Activated CD4-positive, alpha-beta T cell treated with anti-CD3 and anti-CD28 coated beads for 36 hours (primary cell): ENCODE measurements at regions not wholly inside any gene's neighbourhood (a gene's known extent, or its start where the extent isn't known, plus 50 kb on each side); places are given as distances from the start of the nearest gene placed in this dataset.

Experiments
- ATAC-seq: fragments of 200-7000 bp; cut with Tn5 transposase; one replicate; pipeline ENCODE4 v1.10.0; 2021; ENCODE audit warnings: mild to moderate bottlenecking, moderate library complexity
- CTCF ChIA-PET: fragments of 350-600 bp; sonication (Branson Sonifier 250); formaldehyde crosslinking; loops from one replicate; lab custom pipeline; 2021; ENCODE audit warnings: antibody characterized with exemption; lab: Charles Lee
- POLR2A ChIA-PET: fragments of 350-600 bp; sonication (Branson Sonifier 250); formaldehyde crosslinking; loops from one replicate; lab custom pipeline; 2021; ENCODE audit warnings: antibody characterized with exemption, inconsistent platforms; lab: Charles Lee
- DNase-seq: peaks from one replicate; pipeline ENCODE4 v3.0.0-alpha.2; 2020
- H3K27ac Mint-ChIP-seq: one replicate; pipeline ENCODE4 v1.8.0; 2021; ENCODE audit warnings: mixed read lengths
- H3K27me3 Mint-ChIP-seq: one replicate; pipeline ENCODE4 v1.8.0; 2021; ENCODE audit warnings: mixed read lengths
- H3K36me3 Mint-ChIP-seq: one replicate; pipeline ENCODE4 v1.8.0; 2021; ENCODE audit warnings: low read depth, mixed read lengths
- H3K4me1 Mint-ChIP-seq: one replicate; pipeline ENCODE4 v1.8.0; 2021; ENCODE audit warnings: mixed read lengths
- H3K4me3 Mint-ChIP-seq: one replicate; pipeline ENCODE4 v1.8.0; 2021; ENCODE audit warnings: mild to moderate bottlenecking, moderate library complexity, mixed read lengths
- H3K9me3 Mint-ChIP-seq: one replicate; pipeline ENCODE4 v1.8.0; 2021; ENCODE audit warnings: low read depth, mixed read lengths
- intact Hi-C, 2 experiments: fragments of 100-400 bp; cut with DNase I in 1 of 2; cut with micrococcal nuclease in 1 of 2; formaldehyde crosslinking; loops; one replicate each; pipeline versions ENCODE4 v1.14.2 to v1.15.1; 2022 to 2024; cut with DNase I, micrococcal nuclease

DNA sequence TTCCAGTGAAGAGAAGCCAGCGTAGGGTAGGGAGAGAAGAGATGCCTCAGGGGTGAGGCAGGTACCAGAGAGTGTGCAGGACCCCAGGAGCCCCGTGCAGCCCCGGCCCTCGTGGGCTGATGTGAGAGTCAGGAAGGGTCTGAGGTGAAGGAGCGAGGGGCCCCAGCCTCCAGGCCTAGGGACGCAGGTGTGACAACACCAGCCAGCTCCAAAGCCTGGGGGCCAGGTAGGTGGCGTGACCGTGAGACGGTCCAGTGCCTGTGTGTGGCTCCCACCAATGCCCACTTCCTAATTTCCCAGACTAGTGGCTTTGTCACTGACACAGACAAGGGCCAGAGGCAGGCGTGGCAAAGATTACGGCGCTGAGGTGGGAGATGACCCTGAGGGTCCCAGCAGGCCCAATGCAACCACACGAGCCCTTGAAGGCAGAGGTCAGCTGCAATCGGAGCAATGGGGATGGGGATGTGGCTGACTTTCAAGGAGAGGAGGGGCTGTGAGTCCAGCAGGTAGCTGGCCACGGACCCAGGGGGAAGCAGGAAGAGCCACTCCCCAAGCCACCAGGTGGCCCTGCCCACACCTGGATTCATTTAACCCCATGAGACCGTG, 86.0 kb upstream of the SNTG2 start:
- Mint-ChIP-seq H3K36me3 (no peaks in the 10 kb centered on the region), H3K9me3 (no peaks in the 10 kb centered on the region), H3K27ac (no peak overlapping the region), H3K4me3 (no peak overlapping the region), H3K27me3 (no peaks in the 10 kb centered on the region), H3K4me1 (no peaks in the 10 kb centered on the region)
- ATAC-seq (no peak), DNase-seq (no peak)
- ChIA-PET POLR2A (no interaction called here), CTCF (no interaction called here)
- intact Hi-C loops, result no loop called here

- CTCF ChIA-PET, result no interaction called here
- POLR2A ChIA-PET, result no interaction called here
- H3K36me3 Mint-ChIP-seq, result no peaks in the 10 kb centered on the region
- intact Hi-C loops, result no loop called here
- no peaks in the 10 kb centered on the region for H3K4me1 Mint-ChIP-seq
- no peak overlapping the region for H3K27ac Mint-ChIP-seq
- DNase-seq (no peak), ATAC-seq (no peak)
- no peak overlapping the region for H3K4me3 Mint-ChIP-seq
- H3K9me3 Mint-ChIP-seq, result no peaks in the 10 kb centered on the region
- no peaks in the 10 kb centered on the region for H3K27me3 Mint-ChIP-seq
Measured at GRCh38 chr2:863732-864450, 86.8 kb upstream of the SNTG2 start.

DNA sequence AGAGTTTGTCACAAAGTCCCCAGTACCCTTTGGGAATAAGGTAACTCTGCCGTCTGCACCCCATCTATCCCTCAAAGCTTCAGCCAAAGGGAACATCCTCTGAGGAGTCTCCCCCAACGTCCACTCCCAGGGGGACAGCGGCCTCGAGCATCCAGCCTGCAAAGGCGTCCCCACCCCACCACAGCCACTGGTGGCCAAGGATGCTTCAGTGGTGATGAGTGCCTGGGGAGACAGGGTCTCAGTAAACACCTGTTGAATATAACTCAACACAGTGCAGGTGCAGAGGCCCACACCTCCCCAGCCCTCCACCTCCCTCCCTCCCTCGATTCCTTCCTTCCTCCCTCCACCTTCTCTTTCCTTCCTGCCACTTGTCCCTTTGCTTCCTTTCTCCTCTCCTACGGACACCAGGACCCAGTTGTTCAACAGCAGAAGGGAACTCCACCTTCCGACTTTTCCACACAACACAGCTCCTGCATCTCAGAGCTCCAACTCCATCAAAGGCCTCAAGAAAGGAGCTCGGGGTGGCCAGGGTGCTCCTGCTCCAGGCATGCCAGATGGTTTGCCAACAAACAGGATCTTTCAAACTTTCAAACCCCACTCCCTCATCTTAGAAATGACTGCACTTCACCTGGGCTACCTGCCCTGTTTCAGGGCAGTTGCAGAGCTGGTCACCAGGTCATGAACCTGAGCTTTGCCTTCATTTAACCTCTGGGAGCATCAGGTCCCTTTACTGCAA, 87.8 kb upstream of the SNTG2 start:
- H3K4me3 Mint-ChIP-seq, result no peak overlapping the region
- ChIA-PET POLR2A (no interaction called here), CTCF (no interaction called here)
- no peaks in the 10 kb centered on the region for H3K27me3 Mint-ChIP-seq
- H3K9me3 Mint-ChIP-seq, result no peaks in the 10 kb centered on the region
- intact Hi-C loops, result no loop called here
- ATAC-seq (no peak), DNase-seq (no peak)
- no peaks in the 10 kb centered on the region for H3K4me1 Mint-ChIP-seq
- H3K27ac Mint-ChIP-seq, result no peak overlapping the region
- no peaks in the 10 kb centered on the region for H3K36me3 Mint-ChIP-seq

GRCh38 chr2:862355-862687, 88.3 kb upstream of the SNTG2 start:
- no peaks in the 10 kb centered on the region for H3K4me1 Mint-ChIP-seq
- H3K36me3 Mint-ChIP-seq, result no peaks in the 10 kb centered on the region
- ATAC-seq (no peak), DNase-seq (no peak)
- H3K9me3 Mint-ChIP-seq, result no peaks in the 10 kb centered on the region
- ChIA-PET POLR2A (no interaction called here), CTCF (no interaction called here)
- no peak overlapping the region for H3K4me3 Mint-ChIP-seq
- no peak overlapping the region for H3K27ac Mint-ChIP-seq
- H3K27me3 Mint-ChIP-seq, result no peaks in the 10 kb centered on the region
- intact Hi-C loops, result no loop called here

DNA sequence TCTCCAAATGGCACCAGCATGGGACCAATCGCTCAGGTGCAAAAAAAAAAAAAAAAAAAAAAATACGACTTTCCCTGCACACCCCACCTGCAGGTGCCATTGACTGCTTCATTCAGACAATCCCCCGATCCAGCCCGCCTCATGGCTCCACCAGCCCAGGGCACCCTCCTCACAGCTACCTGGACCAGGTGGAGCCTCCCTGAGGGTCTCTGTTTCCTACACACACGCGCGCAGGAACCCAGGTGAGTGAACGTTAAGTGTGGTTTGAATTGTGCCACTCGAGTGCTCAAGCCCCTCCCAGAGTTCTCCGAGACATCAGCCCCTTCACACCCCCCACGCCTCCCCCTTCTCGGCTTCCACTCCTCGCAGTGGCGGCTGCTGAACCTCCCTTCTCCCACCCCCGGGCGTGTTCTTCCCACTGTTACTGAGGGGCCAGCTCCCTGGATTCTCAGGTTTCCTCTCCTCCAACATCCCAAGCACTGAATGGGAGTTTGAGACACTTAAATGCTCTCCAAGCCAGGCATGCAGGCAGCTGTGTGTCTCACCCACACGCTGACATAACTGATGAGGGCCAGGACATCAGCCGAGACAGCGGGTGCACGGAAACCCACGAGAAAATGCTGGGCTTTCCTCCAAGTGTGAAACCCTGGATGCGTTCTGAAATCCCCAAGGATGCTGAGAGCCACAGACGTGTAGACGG, 88.8 kb upstream of the SNTG2 start:
- ChIA-PET POLR2A (no interaction called here), CTCF (no interaction called here)
- H3K27me3 Mint-ChIP-seq, result no peaks in the 10 kb centered on the region
- DNase-seq (no peak), ATAC-seq (no peak)
- H3K9me3 Mint-ChIP-seq, result no peaks in the 10 kb centered on the region
- no peaks in the 10 kb centered on the region for H3K36me3 Mint-ChIP-seq
- H3K4me3 Mint-ChIP-seq, result no peak overlapping the region
- intact Hi-C loops, result no loop called here
- H3K4me1 Mint-ChIP-seq, result no peaks in the 10 kb centered on the region
- H3K27ac Mint-ChIP-seq, result no peak overlapping the region

- no peak overlapping the region for H3K4me3 Mint-ChIP-seq
- POLR2A ChIA-PET, result no interaction called here
- ATAC-seq, result no peak
Measured at GRCh38 chr2:860259-860855, 90.3 kb upstream of the SNTG2 start.

GRCh38 chr2:858646-859045, 92.0 kb upstream of the SNTG2 start:
- Mint-ChIP-seq H3K27ac (no peak overlapping the region), H3K27me3 (no peaks in the 10 kb centered on the region), H3K9me3 (peaks cover 2% of the 10 kb centered on the region), H3K4me1 (peaks cover 12% of the 10 kb centered on the region), H3K4me3 (no peak overlapping the region), H3K36me3 (no peaks in the 10 kb centered on the region)
- DNase-seq (no peak), ATAC-seq (no peak)
- ChIA-PET CTCF (no interaction called here), POLR2A (no interaction called here)
- intact Hi-C loops, result loop anchor here in 1 of 2 experiments (5.0 kb wide), 1 partner anchor 694 kb away; no protein-coding TSS in a partner anchor

More at GRCh38 chr2:860259-860855, 90.3 kb upstream of the SNTG2 start:
- intact Hi-C loops, result no loop called here
- Mint-ChIP-seq H3K36me3 (no peaks in the 10 kb centered on the region), H3K27ac (no peak overlapping the region), H3K4me1 (peaks cover 4% of the 10 kb centered on the region), H3K27me3 (no peaks in the 10 kb centered on the region), H3K9me3 (no peaks in the 10 kb centered on the region)
- DNase-seq, result no peak
- CTCF ChIA-PET, result interaction anchor here (0.7 kb wide), 1 partner anchor 86 kb away, joined by 3 read pairs; no protein-coding TSS in a partner anchor

- no peak for ATAC-seq
- intact Hi-C loops, result loop anchor here in 1 of 2 experiments (5.0 kb wide), 1 partner anchor 694 kb away; no protein-coding TSS in a partner anchor
- Mint-ChIP-seq H3K36me3 (no peaks in the 10 kb centered on the region), H3K9me3 (peaks cover 2% of the 10 kb centered on the region), H3K4me3 (no peak overlapping the region), H3K27me3 (no peaks in the 10 kb centered on the region), H3K4me1 (peaks cover 12% of the 10 kb centered on the region), H3K27ac (no peak overlapping the region)
- POLR2A ChIA-PET, result no interaction called here
- CTCF ChIA-PET, result interaction anchor here (0.5 kb wide), 1 partner anchor 284 kb away, joined by 3 read pairs; no protein-coding TSS in a partner anchor
- no peak for DNase-seq
Measured at GRCh38 chr2:857937-858336, 92.7 kb upstream of the SNTG2 start.

- H3K27ac Mint-ChIP-seq, result no peak overlapping the region
Measured at GRCh38 chr2:857081-857480, 93.6 kb upstream of the SNTG2 start.

DNA sequence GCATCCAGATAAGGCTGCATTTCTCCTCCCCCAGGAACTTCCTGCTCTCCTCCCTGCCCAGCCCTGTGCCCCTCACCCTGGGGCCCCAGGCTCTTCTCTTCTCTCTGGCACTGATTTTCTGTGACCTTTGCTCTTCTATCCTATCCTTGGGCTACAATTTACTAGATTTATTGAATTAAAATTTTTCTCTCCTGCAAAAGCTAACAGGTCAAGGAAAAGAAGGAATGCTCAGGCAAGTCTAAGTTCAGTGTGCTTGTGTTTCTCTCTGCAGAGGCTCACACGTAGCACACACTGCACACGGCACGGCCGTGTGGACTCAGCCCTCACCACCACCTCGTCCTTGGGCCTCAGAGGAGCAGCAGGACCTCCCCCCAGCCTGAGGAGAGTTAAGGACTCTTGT, 94.2 kb upstream of the SNTG2 start:
- H3K9me3 Mint-ChIP-seq, result peaks cover 2% of the 10 kb centered on the region
- H3K4me3 Mint-ChIP-seq, result no peak overlapping the region
- no peaks in the 10 kb centered on the region for H3K36me3 Mint-ChIP-seq
- no peak for DNase-seq
- H3K4me1 Mint-ChIP-seq, result peaks cover 12% of the 10 kb centered on the region
- intact Hi-C loops, result loop anchor here in 1 of 2 experiments (5.0 kb wide), 1 partner anchor 696 kb away; no protein-coding TSS in a partner anchor
- H3K27me3 Mint-ChIP-seq, result no peaks in the 10 kb centered on the region
- ChIA-PET CTCF (no interaction called here), POLR2A (no interaction called here)
- no peak for ATAC-seq
- no peak overlapping the region for H3K27ac Mint-ChIP-seq

More at GRCh38 chr2:857081-857480, 93.6 kb upstream of the SNTG2 start:
- Mint-ChIP-seq H3K4me3 (no peak overlapping the region), H3K9me3 (peaks cover 2% of the 10 kb centered on the region), H3K36me3 (no peaks in the 10 kb centered on the region), H3K4me1 (peaks cover 12% of the 10 kb centered on the region), H3K27me3 (no peaks in the 10 kb centered on the region)
- ATAC-seq, result no peak
- intact Hi-C loops, result loop anchor here in 1 of 2 experiments (5.0 kb wide), 1 partner anchor 695 kb away; no protein-coding TSS in a partner anchor
- DNase-seq, result no peak
- ChIA-PET POLR2A (no interaction called here), CTCF (no interaction called here)

- H3K36me3 Mint-ChIP-seq, result no peaks in the 10 kb centered on the region
- intact Hi-C loops, result loop anchor here in 1 of 2 experiments (5.0 kb wide), 1 partner anchor 696 kb away; no protein-coding TSS in a partner anchor
- peaks cover 2% of the 10 kb centered on the region for H3K9me3 Mint-ChIP-seq
- H3K4me3 Mint-ChIP-seq, result no peak overlapping the region
- POLR2A ChIA-PET, result no interaction called here
- peaks cover 12% of the 10 kb centered on the region for H3K4me1 Mint-ChIP-seq
- DNase-seq (no peak), ATAC-seq (no peak)
- no peak overlapping the region for H3K27ac Mint-ChIP-seq
- H3K27me3 Mint-ChIP-seq, result no peaks in the 10 kb centered on the region
- CTCF ChIA-PET, result no interaction called here
Measured at GRCh38 chr2:856041-856440, 94.6 kb upstream of the SNTG2 start.
